Adrenal gland (tissue), 5 donors: ENCODE measurements at regions not wholly inside any gene's neighbourhood (a gene's known extent, or its start where the extent isn't known, plus 50 kb on each side); places are given as distances from the start of the nearest gene placed in this dataset.

Source experiments
- POLR2A ChIP-seq, 2 donors: fragments of 450-650 bp; IDR thresholded peaks; one replicate each; pipeline ENCODE4 v1.6.1; 2017; ENCODE audit warnings: antibody characterized with exemption in 2 of 2, mild to moderate bottlenecking in 2 of 2, moderate library complexity in 1 of 2
- TF ChIP-seq, protein P1 (sequence below), 6 experiments: fragments of 450-650 bp in 4 of 6; fragments of 200-600 bp in 2 of 6; sonication (generic) in 1 of 6; IDR thresholded peaks; 1 replicate in 5 of 6; 2 replicates in 1 of 6; pipeline versions ENCODE4 v1.5.1 to v1.8.0; 2016 to 2021; ENCODE audit warnings: antibody characterized with exemption in 6 of 6, mild to moderate bottlenecking in 2 of 6, moderate library complexity in 1 of 6
- donor health status: DM: no; HTN: no; CAD: no.

DNA sequence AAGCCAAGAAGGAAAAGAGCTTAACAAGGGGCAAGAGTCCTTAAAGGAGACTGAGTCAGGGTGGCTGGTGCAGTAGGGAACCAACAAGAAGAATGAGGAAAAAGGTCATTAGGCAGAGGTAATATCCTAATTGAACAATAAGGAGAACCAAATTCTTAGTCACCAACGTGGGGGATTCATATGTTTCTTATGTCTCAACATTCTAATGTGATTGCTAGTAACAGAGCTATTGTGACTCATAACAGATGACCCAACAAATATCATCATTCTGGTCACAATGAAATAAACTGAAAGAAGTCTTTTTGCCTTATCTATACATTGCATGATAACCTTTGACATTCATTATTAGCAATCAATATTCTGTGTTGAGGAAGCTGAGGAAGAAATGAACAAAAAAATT is 101.6 kb downstream of the RAP2A start:
- TF ChIP-seq, protein P1, sequence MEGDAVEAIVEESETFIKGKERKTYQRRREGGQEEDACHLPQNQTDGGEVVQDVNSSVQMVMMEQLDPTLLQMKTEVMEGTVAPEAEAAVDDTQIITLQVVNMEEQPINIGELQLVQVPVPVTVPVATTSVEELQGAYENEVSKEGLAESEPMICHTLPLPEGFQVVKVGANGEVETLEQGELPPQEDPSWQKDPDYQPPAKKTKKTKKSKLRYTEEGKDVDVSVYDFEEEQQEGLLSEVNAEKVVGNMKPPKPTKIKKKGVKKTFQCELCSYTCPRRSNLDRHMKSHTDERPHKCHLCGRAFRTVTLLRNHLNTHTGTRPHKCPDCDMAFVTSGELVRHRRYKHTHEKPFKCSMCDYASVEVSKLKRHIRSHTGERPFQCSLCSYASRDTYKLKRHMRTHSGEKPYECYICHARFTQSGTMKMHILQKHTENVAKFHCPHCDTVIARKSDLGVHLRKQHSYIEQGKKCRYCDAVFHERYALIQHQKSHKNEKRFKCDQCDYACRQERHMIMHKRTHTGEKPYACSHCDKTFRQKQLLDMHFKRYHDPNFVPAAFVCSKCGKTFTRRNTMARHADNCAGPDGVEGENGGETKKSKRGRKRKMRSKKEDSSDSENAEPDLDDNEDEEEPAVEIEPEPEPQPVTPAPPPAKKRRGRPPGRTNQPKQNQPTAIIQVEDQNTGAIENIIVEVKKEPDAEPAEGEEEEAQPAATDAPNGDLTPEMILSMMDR (IDR thresholded peaks at IDR 0.05), result no peak
- TF ChIP-seq POLR2A (IDR thresholded peaks at IDR 0.05), result no peak
